PC-3 (cell line): ENCODE measurements at regions not wholly inside any gene's neighbourhood (a gene's known extent, or its start where the extent isn't known, plus 50 kb on each side); places are given as distances from the start of the nearest gene placed in this dataset.

Experiments
- ATAC-seq: fragments of 200-7000 bp; cut with Tn5 transposase; 2 replicates; pipeline ENCODE4 v1.9.1; 2020; ENCODE audit warnings: mild to moderate bottlenecking, moderate library complexity
- BruUV-seq: library from RNA; stranded (reverse); fragments of 400-500 nt; replicated peaks from 2 replicates; lab custom pipeline; 2021; lab: Mats Ljungman, UMichigan
- CTCF ChIA-PET: fragments of 300-600 bp; sonication (Branson Sonifier 250); formaldehyde crosslinking; loops from one replicate; lab custom pipeline; 2022; ENCODE audit warnings: antibody characterized with exemption; lab: Charles Lee
- POLR2A ChIA-PET: fragments of 300-600 bp; sonication (Branson Sonifier 250); formaldehyde crosslinking; loops from one replicate; lab custom pipeline; 2022; ENCODE audit warnings: antibody characterized with exemption; ENCODE audit not compliant: unreplicated experiment; lab: Charles Lee
- DNase-seq: peaks from one replicate; pipeline ENCODE4 v3.0.0-alpha.2; 2015
- H2AFZ ChIP-seq: fragments of 300-600 bp; sonication (generic); 2 replicates; pipeline ENCODE4 v1.6.0; 2016; ENCODE audit warnings: antibody characterized with exemption, low read length
- H3F3A ChIP-seq: fragments of 300-600 bp; sonication (generic); one replicate; pipeline ENCODE4 v1.6.0; 2017; ENCODE audit warnings: antibody characterized with exemption, low read length, control low read depth, mild to moderate bottlenecking; ENCODE audit not compliant: unreplicated experiment
- H3K27ac ChIP-seq: fragments of 300-600 bp; sonication (generic); 2 replicates; pipeline ENCODE4 v1.5.1; 2016; ENCODE audit warnings: mild to moderate bottlenecking, low read length
- H3K27me3 ChIP-seq: fragments of 300-600 bp; sonication (generic); 2 replicates; pipeline ENCODE4 v1.6.1; 2016; ENCODE audit warnings: low read length, mixed read lengths
- H3K36me3 ChIP-seq: fragments of 300-600 bp; sonication (generic); 2 replicates; pipeline ENCODE4 v1.6.1; 2016; ENCODE audit warnings: low read depth, mixed run types, low read length, mixed read lengths
- H3K4me1 ChIP-seq: fragments of 300-600 bp; sonication (generic); 2 replicates; pipeline ENCODE4 v1.5.1; 2016; ENCODE audit warnings: low read length; ENCODE audit not compliant: insufficient read depth
- H3K4me2 ChIP-seq: fragments of 300-600 bp; sonication (generic); 2 replicates; pipeline ENCODE4 v1.6.0; 2016; ENCODE audit warnings: low read length
- H3K4me3 ChIP-seq: fragments of 300-600 bp; sonication (generic); 2 replicates; pipeline ENCODE4 v1.5.1; 2016; ENCODE audit warnings: mild to moderate bottlenecking, low read length, mixed read lengths
- H3K79me2 ChIP-seq: fragments of 300-600 bp; sonication (generic); 2 replicates; pipeline ENCODE4 v1.6.1; 2017; ENCODE audit warnings: low read length, mixed read lengths
- H3K9ac ChIP-seq: fragments of 300-600 bp; sonication (generic); 2 replicates; pipeline ENCODE4 v1.6.0; 2016; ENCODE audit warnings: mild to moderate bottlenecking, low read length
- H3K9me2 ChIP-seq: fragments of 300-600 bp; sonication (generic); replicated peaks from 2 replicates; pipeline ENCODE4 v1.6.1; 2016; ENCODE audit warnings: mixed run types, low read length, mixed read lengths
- H3K9me3 ChIP-seq: fragments of 300-600 bp; sonication (generic); 2 replicates; pipeline ENCODE4 v1.6.1; 2016; ENCODE audit warnings: low read length, mixed read lengths
- H4K20me1 ChIP-seq: fragments of 300-600 bp; sonication (generic); 2 replicates; pipeline ENCODE4 v1.6.1; 2016; ENCODE audit warnings: low read length, mixed read lengths
- CTCF ChIP-seq: fragments of 300-600 bp; sonication (generic); conservative IDR thresholded peaks from 2 replicates; pipeline ENCODE4 v1.5.1; 2017; ENCODE audit warnings: antibody characterized with exemption, low read depth, mild to moderate bottlenecking, low read length
- EZH2 ChIP-seq: fragments of 300-600 bp; sonication (generic); IDR thresholded peaks from one replicate; pipeline ENCODE4 v1.6.1; 2017; ENCODE audit warnings: antibody characterized with exemption, mild to moderate bottlenecking, low read length; ENCODE audit not compliant: unreplicated experiment
- EZH2phosphoT487 ChIP-seq: fragments of 300-600 bp; sonication (generic); IDR thresholded peaks from 2 replicates; pipeline ENCODE4 v1.6.1; 2018; ENCODE audit warnings: mild to moderate bottlenecking, antibody characterized with exemption, low read length, borderline replicate concordance
- intact Hi-C: fragments of 100-400 bp; cut with micrococcal nuclease; formaldehyde crosslinking; loops from 2 replicates; pipeline ENCODE4 v1.9.0; 2023

GRCh38 chr10:111410740-111411139 lies 333.9 kb downstream of the ADRA2A start:
- no peak for ATAC-seq
- POLR2A ChIA-PET, result no interaction called here
- Histone ChIP-seq H3F3A (no peaks in the 10 kb centered on the region), H3K79me2 (no peaks in the 10 kb centered on the region), H3K9ac (no peak overlapping the region), H3K27me3 (no peaks in the 10 kb centered on the region), H3K9me3 (no peaks in the 10 kb centered on the region), H3K4me1 (no peaks in the 10 kb centered on the region), H3K4me3 (no peak overlapping the region), H3K27ac (no peak overlapping the region), H3K9me2 (no peaks in the 10 kb centered on the region), H2AFZ (no peak overlapping the region), H3K4me2 (no peak overlapping the region), H3K36me3 (no peaks in the 10 kb centered on the region), H4K20me1 (no peaks in the 10 kb centered on the region)
- intact Hi-C loops, result no loop called here
- CTCF ChIA-PET, result no interaction called here
- peak; percentile 1 for DNase-seq
- TF ChIP-seq EZH2 (no peak), EZH2phosphoT487 (no peak), CTCF (no peak)
- no TSS peak for BruUV-seq

GRCh38 chr10:111425459-111425858 lies 348.6 kb downstream of the ADRA2A start:
- no peak overlapping the region for H2AFZ ChIP-seq
- POLR2A ChIA-PET, result no interaction called here
- H3F3A ChIP-seq, result no peaks in the 10 kb centered on the region
- no peak overlapping the region for H3K4me3 ChIP-seq
- no peak overlapping the region for H3K9ac ChIP-seq
- no peaks in the 10 kb centered on the region for H3K9me3 ChIP-seq
- H3K27me3 ChIP-seq, result no peaks in the 10 kb centered on the region
- H3K9me2 ChIP-seq, result no peaks in the 10 kb centered on the region
- CTCF ChIA-PET, result no interaction called here
- intact Hi-C loops, result no loop called here
- no peaks in the 10 kb centered on the region for H4K20me1 ChIP-seq
- H3K36me3 ChIP-seq, result no peaks in the 10 kb centered on the region
- no peak overlapping the region for H3K4me2 ChIP-seq
- ATAC-seq (no peak), DNase-seq (no peak)
- no TSS peak for BruUV-seq
- H3K79me2 ChIP-seq, result no peaks in the 10 kb centered on the region
- no peak overlapping the region for H3K27ac ChIP-seq
- no peak for TF ChIP-seq EZH2
- TF ChIP-seq CTCF, result no peak
- no peak for TF ChIP-seq EZH2phosphoT487
- no peaks in the 10 kb centered on the region for H3K4me1 ChIP-seq

GRCh38 chr10:111429288-111430028 lies 352.6 kb downstream of the ADRA2A start:
- Histone ChIP-seq H3K79me2 (no peaks in the 10 kb centered on the region), H3K27ac (no peak overlapping the region), H3K36me3 (no peaks in the 10 kb centered on the region), H3K9me2 (no peaks in the 10 kb centered on the region), H4K20me1 (no peaks in the 10 kb centered on the region), H3K9me3 (no peaks in the 10 kb centered on the region), H3K27me3 (no peaks in the 10 kb centered on the region), H3K4me3 (no peak overlapping the region), H3K4me1 (no peaks in the 10 kb centered on the region), H3F3A (no peaks in the 10 kb centered on the region), H3K4me2 (no peak overlapping the region), H3K9ac (no peak overlapping the region), H2AFZ (no peak overlapping the region)
- CTCF ChIA-PET, result no interaction called here
- TF ChIP-seq EZH2phosphoT487, result no peak
- no peak for TF ChIP-seq EZH2
- no peak for TF ChIP-seq CTCF
- POLR2A ChIA-PET, result no interaction called here
- ATAC-seq (no peak), DNase-seq (no peak)
- intact Hi-C loops, result no loop called here
- no TSS peak for BruUV-seq
